AG10803 (cell line): ENCODE measurements at regions not wholly inside any gene's neighbourhood (a gene's known extent, or its start where the extent isn't known, plus 50 kb on each side); places are given as distances from the start of the nearest gene placed in this dataset.

ENCODE experiments used
- DNase-seq: peaks from one replicate; pipeline ENCODE4 v3.0.0; 2010; ENCODE audit warnings: low read depth
- H3K4me3 ChIP-seq: 2 replicates; pipeline ENCODE4 v1.5.1; 2011; ENCODE audit warnings: mild to moderate bottlenecking, low read length, control low read depth
- TF ChIP-seq, protein P1 (sequence below): conservative IDR thresholded peaks from 2 replicates; pipeline ENCODE4 v1.5.1; 2011; ENCODE audit warnings: mild to moderate bottlenecking, low read length, control low read depth, inconsistent platforms

DNA sequence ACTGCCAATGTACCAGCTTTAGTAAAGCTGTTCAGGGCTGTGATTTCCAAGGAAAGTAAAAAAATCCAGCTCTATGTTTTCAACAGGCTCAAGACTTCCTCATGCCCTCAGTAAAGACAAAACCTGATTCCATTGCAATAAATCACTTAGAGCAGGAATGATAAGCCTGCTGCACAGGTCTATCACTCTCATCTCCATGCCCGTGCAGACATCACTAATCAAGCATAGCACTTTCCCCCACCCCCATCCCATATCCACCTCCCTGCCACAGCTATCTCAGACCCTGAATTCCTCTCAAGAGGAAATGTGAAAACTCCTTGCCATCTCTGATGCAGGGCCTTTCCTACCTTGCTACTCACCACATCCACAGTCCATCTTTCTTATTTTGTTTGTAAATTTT is 554.9 kb downstream of the MAFB start:
- H3K4me3 ChIP-seq = no peak overlapping the region

DNA sequence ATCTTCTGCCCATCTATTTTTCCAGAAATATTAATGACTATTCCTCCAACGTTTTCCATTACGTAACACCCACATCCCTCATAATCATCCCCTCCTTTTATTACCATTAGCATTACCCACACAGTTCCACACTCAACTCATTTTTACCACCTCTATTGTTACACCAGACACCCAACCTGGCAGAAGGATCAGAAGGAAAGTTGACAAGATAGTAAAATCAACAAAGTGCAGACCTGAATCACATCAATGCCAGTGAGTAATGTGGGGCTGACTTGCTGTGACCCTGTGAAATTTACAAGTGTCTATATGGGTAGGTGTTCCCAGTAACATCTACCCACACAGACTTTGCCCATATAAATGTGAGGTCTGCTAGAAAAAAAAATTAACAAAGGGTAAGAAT is 568.2 kb downstream of the MAFB start:
- TF ChIP-seq, protein P1, sequence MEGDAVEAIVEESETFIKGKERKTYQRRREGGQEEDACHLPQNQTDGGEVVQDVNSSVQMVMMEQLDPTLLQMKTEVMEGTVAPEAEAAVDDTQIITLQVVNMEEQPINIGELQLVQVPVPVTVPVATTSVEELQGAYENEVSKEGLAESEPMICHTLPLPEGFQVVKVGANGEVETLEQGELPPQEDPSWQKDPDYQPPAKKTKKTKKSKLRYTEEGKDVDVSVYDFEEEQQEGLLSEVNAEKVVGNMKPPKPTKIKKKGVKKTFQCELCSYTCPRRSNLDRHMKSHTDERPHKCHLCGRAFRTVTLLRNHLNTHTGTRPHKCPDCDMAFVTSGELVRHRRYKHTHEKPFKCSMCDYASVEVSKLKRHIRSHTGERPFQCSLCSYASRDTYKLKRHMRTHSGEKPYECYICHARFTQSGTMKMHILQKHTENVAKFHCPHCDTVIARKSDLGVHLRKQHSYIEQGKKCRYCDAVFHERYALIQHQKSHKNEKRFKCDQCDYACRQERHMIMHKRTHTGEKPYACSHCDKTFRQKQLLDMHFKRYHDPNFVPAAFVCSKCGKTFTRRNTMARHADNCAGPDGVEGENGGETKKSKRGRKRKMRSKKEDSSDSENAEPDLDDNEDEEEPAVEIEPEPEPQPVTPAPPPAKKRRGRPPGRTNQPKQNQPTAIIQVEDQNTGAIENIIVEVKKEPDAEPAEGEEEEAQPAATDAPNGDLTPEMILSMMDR = no peak
- H3K4me3 ChIP-seq = no peak overlapping the region
- no peak for DNase-seq

More for the DNA sequence above, 554.9 kb downstream of the MAFB start:
- no peak for DNase-seq
- TF ChIP-seq, protein P1 = no peak

DNA sequence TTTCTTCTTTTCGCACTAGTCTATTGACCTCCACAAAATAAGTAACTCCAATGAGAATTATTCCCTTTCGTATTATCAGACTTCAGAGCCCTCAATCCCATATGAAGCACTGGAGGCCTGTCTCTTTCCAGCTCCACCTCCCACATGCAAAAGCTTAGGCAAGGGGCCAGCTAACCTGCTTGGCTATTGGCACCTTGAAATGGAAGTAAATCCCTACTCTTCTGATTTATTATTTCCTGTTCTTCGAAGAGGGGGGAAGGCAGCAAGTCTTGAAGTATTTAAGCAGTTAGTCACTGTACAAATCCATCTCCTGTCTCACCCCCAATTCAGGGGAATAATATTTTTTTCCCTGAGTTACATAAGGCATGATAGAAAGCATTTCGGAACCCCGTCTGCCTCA is 577.8 kb downstream of the MAFB start:
- H3K4me3 ChIP-seq = no peak overlapping the region
- TF ChIP-seq, protein P1 = no peak
- DNase-seq = no peak

DNA sequence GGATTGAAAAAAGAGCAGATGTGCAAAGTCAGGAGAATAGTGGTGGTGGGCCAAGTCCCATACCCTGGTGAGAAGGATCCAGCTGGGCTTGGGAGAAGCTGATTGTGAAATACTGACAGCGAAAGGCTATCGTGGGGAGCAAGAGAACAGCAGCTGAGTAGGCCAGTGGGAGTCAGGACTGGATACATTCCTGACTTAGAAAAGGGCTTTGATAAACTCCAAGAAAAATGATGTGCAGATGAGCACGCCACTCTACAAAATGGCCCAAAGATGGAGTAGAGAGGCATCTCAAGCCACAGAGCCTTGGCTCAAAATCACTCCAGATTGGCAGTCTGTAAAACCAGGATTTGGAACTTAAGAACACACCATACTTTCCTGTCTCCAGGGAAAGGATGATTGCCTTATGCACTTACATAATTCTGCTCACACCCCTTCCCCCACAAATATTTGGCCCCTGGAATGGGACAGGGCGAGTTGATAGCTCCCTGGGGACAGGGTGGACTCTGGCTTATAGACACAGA is 578.7 kb downstream of the MAFB start:
- peak; percentile 2 for DNase-seq
- TF ChIP-seq, protein P1 = no peak
- no peak overlapping the region for H3K4me3 ChIP-seq

DNA sequence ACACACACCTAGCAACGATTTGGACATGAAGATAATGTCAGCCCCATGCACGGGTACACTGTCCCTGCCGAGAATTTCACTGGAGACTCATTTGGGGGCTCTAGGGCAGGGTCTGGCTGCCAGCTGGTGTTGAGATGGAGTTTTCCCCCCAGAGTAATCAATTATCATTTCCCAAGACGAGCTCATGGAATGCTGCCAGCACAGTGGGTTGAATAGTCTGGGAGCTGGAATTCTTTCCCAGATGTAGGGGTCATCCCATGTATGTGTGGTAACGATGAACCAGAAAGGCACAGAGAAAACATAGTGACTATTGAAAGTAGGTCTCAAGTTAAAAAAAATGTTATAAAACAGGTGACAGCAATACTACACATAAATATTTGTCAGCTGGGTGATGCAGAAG is 579.9 kb downstream of the MAFB start:
- no peak overlapping the region for H3K4me3 ChIP-seq
- no peak for DNase-seq
- TF ChIP-seq, protein P1 = no peak

DNA sequence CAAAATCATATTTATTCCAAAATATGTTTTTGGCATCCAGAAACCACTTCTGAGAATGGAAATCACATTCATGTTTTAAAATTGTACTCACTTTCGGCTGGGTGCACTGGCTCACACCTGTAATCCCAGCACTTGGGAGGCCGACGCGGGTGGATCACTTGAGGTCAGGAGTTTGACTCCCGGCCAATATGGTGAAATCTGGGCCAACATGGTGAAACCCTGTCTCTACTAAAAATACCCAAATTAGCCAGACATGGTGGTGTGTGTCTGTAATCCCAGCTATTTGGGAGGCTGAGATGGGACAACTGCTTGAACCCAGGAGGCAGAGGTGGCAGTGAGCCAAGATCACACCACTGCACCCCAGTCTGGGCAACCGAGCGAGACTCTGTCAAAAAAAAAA is 580.7 kb downstream of the MAFB start:
- DNase-seq = no peak
- TF ChIP-seq, protein P1 = no peak
- no peak overlapping the region for H3K4me3 ChIP-seq

DNA sequence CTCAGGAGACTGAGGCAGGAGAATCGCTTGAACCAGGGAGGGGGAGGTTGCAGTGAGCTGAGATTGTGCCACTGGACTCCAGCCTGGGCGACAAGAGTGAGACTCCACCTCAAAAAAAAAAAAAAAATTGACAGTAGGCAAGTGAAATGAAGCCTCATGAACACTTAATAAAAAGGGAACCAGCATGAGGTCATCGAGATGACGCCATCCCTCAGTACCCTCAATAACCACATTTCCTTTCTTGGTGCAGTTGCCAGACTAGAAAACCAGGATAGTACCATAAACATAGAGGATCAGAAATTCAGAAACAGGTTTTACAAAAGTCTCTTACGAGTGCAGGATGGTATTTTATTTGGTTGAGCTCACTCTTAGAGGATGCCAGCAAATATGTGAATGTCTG is 584.1 kb downstream of the MAFB start:
- no peak overlapping the region for H3K4me3 ChIP-seq
- TF ChIP-seq, protein P1 = no peak
- DNase-seq = no peak
